ENCODE measurements at regions not wholly inside any gene's neighbourhood (a gene's known extent, or its start where the extent isn't known, plus 50 kb on each side); places are given as distances from the start of the nearest gene placed in this dataset.

DNA sequence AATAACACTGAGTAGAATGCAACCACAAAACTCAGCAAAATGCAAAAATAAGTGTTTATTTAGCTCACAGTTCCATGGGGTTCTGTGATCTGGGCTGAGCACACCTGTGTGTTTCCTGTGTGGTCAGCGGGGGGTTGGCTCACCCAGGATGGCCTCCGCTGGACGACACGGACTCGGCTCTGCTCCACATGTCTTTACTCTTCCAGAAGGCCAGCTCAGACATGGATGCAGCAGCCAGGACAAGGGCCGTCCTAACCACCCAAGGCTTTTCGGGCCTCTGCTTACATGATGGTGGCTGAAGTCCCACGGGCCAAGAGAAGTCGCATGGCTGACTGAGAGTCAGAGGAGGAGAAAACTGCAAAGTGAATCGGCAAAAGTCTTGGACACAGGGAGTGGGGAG, 153.5 kb upstream of the IRS2 start (continued):
- TF ChIP-seq, protein P1, sequence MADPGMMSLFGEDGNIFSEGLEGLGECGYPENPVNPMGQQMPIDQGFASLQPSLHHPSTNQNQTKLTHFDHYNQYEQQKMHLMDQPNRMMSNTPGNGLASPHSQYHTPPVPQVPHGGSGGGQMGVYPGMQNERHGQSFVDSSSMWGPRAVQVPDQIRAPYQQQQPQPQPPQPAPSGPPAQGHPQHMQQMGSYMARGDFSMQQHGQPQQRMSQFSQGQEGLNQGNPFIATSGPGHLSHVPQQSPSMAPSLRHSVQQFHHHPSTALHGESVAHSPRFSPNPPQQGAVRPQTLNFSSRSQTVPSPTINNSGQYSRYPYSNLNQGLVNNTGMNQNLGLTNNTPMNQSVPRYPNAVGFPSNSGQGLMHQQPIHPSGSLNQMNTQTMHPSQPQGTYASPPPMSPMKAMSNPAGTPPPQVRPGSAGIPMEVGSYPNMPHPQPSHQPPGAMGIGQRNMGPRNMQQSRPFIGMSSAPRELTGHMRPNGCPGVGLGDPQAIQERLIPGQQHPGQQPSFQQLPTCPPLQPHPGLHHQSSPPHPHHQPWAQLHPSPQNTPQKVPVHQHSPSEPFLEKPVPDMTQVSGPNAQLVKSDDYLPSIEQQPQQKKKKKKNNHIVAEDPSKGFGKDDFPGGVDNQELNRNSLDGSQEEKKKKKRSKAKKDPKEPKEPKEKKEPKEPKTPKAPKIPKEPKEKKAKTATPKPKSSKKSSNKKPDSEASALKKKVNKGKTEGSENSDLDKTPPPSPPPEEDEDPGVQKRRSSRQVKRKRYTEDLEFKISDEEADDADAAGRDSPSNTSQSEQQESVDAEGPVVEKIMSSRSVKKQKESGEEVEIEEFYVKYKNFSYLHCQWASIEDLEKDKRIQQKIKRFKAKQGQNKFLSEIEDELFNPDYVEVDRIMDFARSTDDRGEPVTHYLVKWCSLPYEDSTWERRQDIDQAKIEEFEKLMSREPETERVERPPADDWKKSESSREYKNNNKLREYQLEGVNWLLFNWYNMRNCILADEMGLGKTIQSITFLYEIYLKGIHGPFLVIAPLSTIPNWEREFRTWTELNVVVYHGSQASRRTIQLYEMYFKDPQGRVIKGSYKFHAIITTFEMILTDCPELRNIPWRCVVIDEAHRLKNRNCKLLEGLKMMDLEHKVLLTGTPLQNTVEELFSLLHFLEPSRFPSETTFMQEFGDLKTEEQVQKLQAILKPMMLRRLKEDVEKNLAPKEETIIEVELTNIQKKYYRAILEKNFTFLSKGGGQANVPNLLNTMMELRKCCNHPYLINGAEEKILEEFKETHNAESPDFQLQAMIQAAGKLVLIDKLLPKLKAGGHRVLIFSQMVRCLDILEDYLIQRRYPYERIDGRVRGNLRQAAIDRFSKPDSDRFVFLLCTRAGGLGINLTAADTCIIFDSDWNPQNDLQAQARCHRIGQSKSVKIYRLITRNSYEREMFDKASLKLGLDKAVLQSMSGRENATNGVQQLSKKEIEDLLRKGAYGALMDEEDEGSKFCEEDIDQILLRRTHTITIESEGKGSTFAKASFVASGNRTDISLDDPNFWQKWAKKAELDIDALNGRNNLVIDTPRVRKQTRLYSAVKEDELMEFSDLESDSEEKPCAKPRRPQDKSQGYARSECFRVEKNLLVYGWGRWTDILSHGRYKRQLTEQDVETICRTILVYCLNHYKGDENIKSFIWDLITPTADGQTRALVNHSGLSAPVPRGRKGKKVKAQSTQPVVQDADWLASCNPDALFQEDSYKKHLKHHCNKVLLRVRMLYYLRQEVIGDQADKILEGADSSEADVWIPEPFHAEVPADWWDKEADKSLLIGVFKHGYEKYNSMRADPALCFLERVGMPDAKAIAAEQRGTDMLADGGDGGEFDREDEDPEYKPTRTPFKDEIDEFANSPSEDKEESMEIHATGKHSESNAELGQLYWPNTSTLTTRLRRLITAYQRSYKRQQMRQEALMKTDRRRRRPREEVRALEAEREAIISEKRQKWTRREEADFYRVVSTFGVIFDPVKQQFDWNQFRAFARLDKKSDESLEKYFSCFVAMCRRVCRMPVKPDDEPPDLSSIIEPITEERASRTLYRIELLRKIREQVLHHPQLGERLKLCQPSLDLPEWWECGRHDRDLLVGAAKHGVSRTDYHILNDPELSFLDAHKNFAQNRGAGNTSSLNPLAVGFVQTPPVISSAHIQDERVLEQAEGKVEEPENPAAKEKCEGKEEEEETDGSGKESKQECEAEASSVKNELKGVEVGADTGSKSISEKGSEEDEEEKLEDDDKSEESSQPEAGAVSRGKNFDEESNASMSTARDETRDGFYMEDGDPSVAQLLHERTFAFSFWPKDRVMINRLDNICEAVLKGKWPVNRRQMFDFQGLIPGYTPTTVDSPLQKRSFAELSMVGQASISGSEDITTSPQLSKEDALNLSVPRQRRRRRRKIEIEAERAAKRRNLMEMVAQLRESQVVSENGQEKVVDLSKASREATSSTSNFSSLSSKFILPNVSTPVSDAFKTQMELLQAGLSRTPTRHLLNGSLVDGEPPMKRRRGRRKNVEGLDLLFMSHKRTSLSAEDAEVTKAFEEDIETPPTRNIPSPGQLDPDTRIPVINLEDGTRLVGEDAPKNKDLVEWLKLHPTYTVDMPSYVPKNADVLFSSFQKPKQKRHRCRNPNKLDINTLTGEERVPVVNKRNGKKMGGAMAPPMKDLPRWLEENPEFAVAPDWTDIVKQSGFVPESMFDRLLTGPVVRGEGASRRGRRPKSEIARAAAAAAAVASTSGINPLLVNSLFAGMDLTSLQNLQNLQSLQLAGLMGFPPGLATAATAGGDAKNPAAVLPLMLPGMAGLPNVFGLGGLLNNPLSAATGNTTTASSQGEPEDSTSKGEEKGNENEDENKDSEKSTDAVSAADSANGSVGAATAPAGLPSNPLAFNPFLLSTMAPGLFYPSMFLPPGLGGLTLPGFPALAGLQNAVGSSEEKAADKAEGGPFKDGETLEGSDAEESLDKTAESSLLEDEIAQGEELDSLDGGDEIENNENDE (IDR thresholded peaks at IDR 0.05; ENCODE audit: low read depth, low read length): no peak
- TF ChIP-seq SP2 (IDR thresholded peaks at IDR 0.05; ENCODE audit: extremely low read depth, low read depth, low read length, poor library complexity, severe bottlenecking) (no peak), SPI1 (IDR thresholded peaks at IDR 0.05; ENCODE audit: borderline replicate concordance, low read depth, low read length) (no peak), CREBBP (IDR thresholded peaks at IDR 0.05; ENCODE audit: low read depth, low read length) (no peak)
- TF ChIP-seq, protein P2, sequence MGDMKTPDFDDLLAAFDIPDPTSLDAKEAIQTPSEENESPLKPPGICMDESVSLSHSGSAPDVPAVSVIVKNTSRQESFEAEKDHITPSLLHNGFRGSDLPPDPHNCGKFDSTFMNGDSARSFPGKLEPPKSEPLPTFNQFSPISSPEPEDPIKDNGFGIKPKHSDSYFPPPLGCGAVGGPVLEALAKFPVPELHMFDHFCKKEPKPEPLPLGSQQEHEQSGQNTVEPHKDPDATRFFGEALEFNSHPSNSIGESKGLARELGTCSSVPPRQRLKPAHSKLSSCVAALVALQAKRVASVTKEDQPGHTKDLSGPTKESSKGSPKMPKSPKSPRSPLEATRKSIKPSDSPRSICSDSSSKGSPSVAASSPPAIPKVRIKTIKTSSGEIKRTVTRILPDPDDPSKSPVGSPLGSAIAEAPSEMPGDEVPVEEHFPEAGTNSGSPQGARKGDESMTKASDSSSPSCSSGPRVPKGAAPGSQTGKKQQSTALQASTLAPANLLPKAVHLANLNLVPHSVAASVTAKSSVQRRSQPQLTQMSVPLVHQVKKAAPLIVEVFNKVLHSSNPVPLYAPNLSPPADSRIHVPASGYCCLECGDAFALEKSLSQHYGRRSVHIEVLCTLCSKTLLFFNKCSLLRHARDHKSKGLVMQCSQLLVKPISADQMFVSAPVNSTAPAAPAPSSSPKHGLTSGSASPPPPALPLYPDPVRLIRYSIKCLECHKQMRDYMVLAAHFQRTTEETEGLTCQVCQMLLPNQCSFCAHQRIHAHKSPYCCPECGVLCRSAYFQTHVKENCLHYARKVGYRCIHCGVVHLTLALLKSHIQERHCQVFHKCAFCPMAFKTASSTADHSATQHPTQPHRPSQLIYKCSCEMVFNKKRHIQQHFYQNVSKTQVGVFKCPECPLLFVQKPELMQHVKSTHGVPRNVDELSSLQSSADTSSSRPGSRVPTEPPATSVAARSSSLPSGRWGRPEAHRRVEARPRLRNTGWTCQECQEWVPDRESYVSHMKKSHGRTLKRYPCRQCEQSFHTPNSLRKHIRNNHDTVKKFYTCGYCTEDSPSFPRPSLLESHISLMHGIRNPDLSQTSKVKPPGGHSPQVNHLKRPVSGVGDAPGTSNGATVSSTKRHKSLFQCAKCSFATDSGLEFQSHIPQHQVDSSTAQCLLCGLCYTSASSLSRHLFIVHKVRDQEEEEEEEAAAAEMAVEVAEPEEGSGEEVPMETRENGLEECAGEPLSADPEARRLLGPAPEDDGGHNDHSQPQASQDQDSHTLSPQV (IDR thresholded peaks at IDR 0.05): no peak
